H9 (cell line): ENCODE measurements at regions not wholly inside any gene's neighbourhood (a gene's known extent, or its start where the extent isn't known, plus 50 kb on each side); places are given as distances from the start of the nearest gene placed in this dataset.
"Not testable (repeated sequence)": the region's sequence is repeated elsewhere in the genome, so short reads cannot be mapped to it uniquely, and the experiment has no call there.

ENCODE experiments used
- DNase-seq: peaks from one replicate; pipeline ENCODE4 v3.0.0-alpha.2; 2017
- H2AFZ ChIP-seq: one replicate; pipeline ENCODE4 v1.6.1; 2013; ENCODE audit warnings: mild to moderate bottlenecking, low read length, control low read depth, moderate library complexity
- H2AK5ac ChIP-seq: 2 replicates; pipeline ENCODE4 v1.6.1; 2013; ENCODE audit warnings: low read length, control low read depth, mixed read lengths; ENCODE audit not compliant: insufficient read length
- H2BK120ac ChIP-seq: one replicate; pipeline ENCODE4 v1.6.1; 2013; ENCODE audit warnings: low read depth, mild to moderate bottlenecking, low read length, control low read depth, inconsistent platforms; ENCODE audit not compliant: poor library complexity, severe bottlenecking
- H2BK12ac ChIP-seq: 2 replicates; pipeline ENCODE4 v1.6.1; 2013; ENCODE audit warnings: low read length, control low read depth, mixed read lengths, low read depth; ENCODE audit not compliant: insufficient read length
- H2BK15ac ChIP-seq: 2 replicates; pipeline ENCODE4 v1.6.1; 2013; ENCODE audit warnings: low read depth, low read length, control low read depth
- H2BK20ac ChIP-seq: one replicate; pipeline ENCODE4 v1.6.1; 2013; ENCODE audit warnings: low read depth, mild to moderate bottlenecking, low read length, control low read depth, inconsistent platforms; ENCODE audit not compliant: poor library complexity, severe bottlenecking
- H2BK5ac ChIP-seq: 2 replicates; pipeline ENCODE4 v1.6.1; 2013; ENCODE audit warnings: low read length, control low read depth, mixed read lengths; ENCODE audit not compliant: insufficient read length
- H3K14ac ChIP-seq: 2 replicates; pipeline ENCODE4 v1.6.1; 2013; ENCODE audit warnings: low read length, control low read depth; ENCODE audit not compliant: insufficient read depth
- H3K18ac ChIP-seq: 2 replicates; pipeline ENCODE4 v1.6.1; 2013; ENCODE audit warnings: low read depth, mild to moderate bottlenecking, mixed read lengths, low read length, control low read depth; ENCODE audit not compliant: insufficient read length
- H3K23ac ChIP-seq: 2 replicates; pipeline ENCODE4 v1.6.1; 2013; ENCODE audit warnings: low read length, control low read depth, mixed read lengths, low read depth; ENCODE audit not compliant: insufficient read length
- H3K23me2 ChIP-seq: 2 replicates; pipeline ENCODE4 v1.6.1; 2013; ENCODE audit warnings: low read depth, mild to moderate bottlenecking, mixed read lengths, low read length, control low read depth; ENCODE audit not compliant: insufficient read length, poor library complexity, severe bottlenecking
- H3K27ac ChIP-seq: 2 replicates; pipeline ENCODE4 v1.5.1; 2013; ENCODE audit warnings: low read length, control low read depth, mixed read lengths, low read depth; ENCODE audit not compliant: insufficient read length
- H3K27me3 ChIP-seq: 2 replicates; pipeline ENCODE4 v1.6.1; 2013; ENCODE audit warnings: low read length, control low read depth, inconsistent platforms; ENCODE audit not compliant: insufficient read depth
- H3K4ac ChIP-seq: 2 replicates; pipeline ENCODE4 v1.6.1; 2013; ENCODE audit warnings: low read depth, mild to moderate bottlenecking, control low read depth, inconsistent platforms, low read length, moderate library complexity
- H3K4me1 ChIP-seq: 2 replicates; pipeline ENCODE4 v1.6.1; 2013; ENCODE audit warnings: low read length, control low read depth, inconsistent platforms; ENCODE audit not compliant: insufficient read depth
- H3K4me2 ChIP-seq: 2 replicates; pipeline ENCODE4 v1.6.1; 2013; ENCODE audit warnings: low read length, control low read depth, mixed read lengths; ENCODE audit not compliant: insufficient read length, insufficient read depth
- H3K56ac ChIP-seq: 2 replicates; pipeline ENCODE4 v1.6.1; 2013; ENCODE audit warnings: low read depth, mild to moderate bottlenecking, mixed read lengths, low read length, control low read depth; ENCODE audit not compliant: insufficient read length
- H3K79me1 ChIP-seq: 2 replicates; pipeline ENCODE4 v1.6.1; 2013; ENCODE audit warnings: low read depth, mild to moderate bottlenecking, moderate library complexity, low read length, control low read depth, inconsistent platforms; ENCODE audit not compliant: insufficient read depth, poor library complexity, severe bottlenecking
- H3K79me2 ChIP-seq: 2 replicates; pipeline ENCODE4 v1.6.1; 2013; ENCODE audit warnings: low read length, control low read depth, inconsistent platforms; ENCODE audit not compliant: insufficient read depth
- H3K9ac ChIP-seq: 2 replicates; pipeline ENCODE4 v1.6.1; 2013; ENCODE audit warnings: low read length, control low read depth, mixed read lengths; ENCODE audit not compliant: insufficient read length; ENCODE audit errors: extremely low read depth
- H3K9me3 ChIP-seq: one replicate; pipeline ENCODE4 v1.6.1; 2013; ENCODE audit warnings: low read depth, low read length, inconsistent platforms; ENCODE audit not compliant: control insufficient read depth
- H3T11ph ChIP-seq: one replicate; pipeline ENCODE4 v1.6.1; 2013; ENCODE audit warnings: mild to moderate bottlenecking, low read length, control low read depth, inconsistent platforms
- H4K20me1 ChIP-seq: one replicate; pipeline ENCODE4 v1.6.1; 2013; ENCODE audit not compliant: control insufficient read depth, insufficient read length, insufficient read depth
- H4K5ac ChIP-seq: 2 replicates; pipeline ENCODE4 v1.6.1; 2013; ENCODE audit warnings: low read depth, mild to moderate bottlenecking, mixed read lengths, low read length, control low read depth; ENCODE audit not compliant: insufficient read length
- H4K8ac ChIP-seq: replicated peaks from 2 replicates; pipeline ENCODE4 v1.6.1; 2013; ENCODE audit warnings: low read length, control low read depth, mixed read lengths, low read depth; ENCODE audit not compliant: insufficient read length
- H4K91ac ChIP-seq: 2 replicates; pipeline ENCODE4 v1.6.1; 2013; ENCODE audit warnings: low read depth, mild to moderate bottlenecking, moderate library complexity, mixed read lengths, low read length, control low read depth; ENCODE audit not compliant: insufficient read length
- H3K27ac Mint-ChIP-seq, 3 experiments: 2 replicates in 2 of 3; 3 replicates in 1 of 3; pipeline ENCODE4 v1.8.0; 2020 to 2021; ENCODE audit warnings: mixed read lengths in 3 of 3, mild to moderate bottlenecking in 1 of 3, moderate library complexity in 1 of 3
- H3K27me3 Mint-ChIP-seq: 2 replicates; pipeline ENCODE4 v1.8.0; 2021; ENCODE audit warnings: low read depth, mild to moderate bottlenecking, moderate library complexity, mixed read lengths
- H3K36me3 Mint-ChIP-seq, 3 experiments: 2 replicates in 2 of 3; 3 replicates in 1 of 3; pipeline ENCODE4 v1.8.0; 2020 to 2021; ENCODE audit warnings: low read depth in 3 of 3, mixed read lengths in 3 of 3; ENCODE audit not compliant: insufficient read depth in 1 of 3
- H3K4me1 Mint-ChIP-seq, 2 experiments: 2 replicates each; pipeline ENCODE4 v1.8.0; 2020; ENCODE audit warnings: mixed read lengths in 2 of 2
- H3K4me3 Mint-ChIP-seq, 2 experiments: 2 replicates in 1 of 2; 3 replicates in 1 of 2; pipeline ENCODE4 v1.8.0; 2020 to 2021; ENCODE audit warnings: mild to moderate bottlenecking in 2 of 2, mixed read lengths in 2 of 2, moderate library complexity in 1 of 2
- H3K9me3 Mint-ChIP-seq, 2 experiments: 2 replicates in 1 of 2; 3 replicates in 1 of 2; pipeline ENCODE4 v1.8.0; 2020; ENCODE audit warnings: mild to moderate bottlenecking in 2 of 2, mixed read lengths in 2 of 2, moderate library complexity in 1 of 2
- WGBS: extraction: QIAGEN DNeasy Blood & Tissue Kit; methylation state at CpG from one replicate; pipeline ENCODE4 v1.1.7; 2013; ENCODE audit warnings: missing lambda C conversion rate, low lambda C conversion rate, mixed read lengths; ENCODE audit not compliant: insufficient read length; ENCODE audit errors: extremely low coverage; 5-methylcytosine and 5-hydroxymethylcytosine counted together

DNA sequence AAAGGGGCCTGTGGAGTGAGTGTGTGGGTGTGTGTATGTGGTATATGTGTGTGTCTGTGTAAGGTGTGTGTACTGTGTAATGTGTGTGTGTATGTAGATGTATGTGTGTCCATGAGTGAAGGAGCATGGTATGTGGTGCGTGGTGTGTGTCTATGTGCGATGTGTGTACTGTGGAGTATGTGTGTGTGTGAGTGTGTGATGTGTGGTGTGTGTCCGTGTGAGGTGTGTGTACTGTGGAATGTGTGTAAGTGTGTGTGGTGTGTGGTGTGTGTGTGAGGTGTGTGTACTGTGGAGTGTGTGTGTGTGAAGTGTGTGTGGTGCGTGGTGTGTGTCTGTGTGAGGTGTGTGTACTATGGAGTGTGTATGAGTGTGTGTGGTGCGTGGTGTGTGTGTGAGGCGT lies 83.1 kb upstream of the PRR5 start:
- H4K91ac ChIP-seq, result not testable (repeated sequence)

More for the DNA sequence above, 83.1 kb upstream of the PRR5 start:
- H3K4me1 Mint-ChIP-seq, H2BK5ac ChIP-seq, H3K9ac ChIP-seq, H3K14ac ChIP-seq, H4K8ac ChIP-seq, H3K23me2 ChIP-seq, H3K27ac ChIP-seq, H2AK5ac ChIP-seq, H2BK12ac ChIP-seq, H2BK120ac ChIP-seq, H3K23ac ChIP-seq, H3K56ac ChIP-seq, H2BK20ac ChIP-seq, H3K27me3 ChIP-seq, H2BK15ac ChIP-seq, H3K9me3 Mint-ChIP-seq, H2AFZ ChIP-seq, H4K5ac ChIP-seq, H3K27ac Mint-ChIP-seq, H4K20me1 ChIP-seq, H3K36me3 Mint-ChIP-seq, H3T11ph ChIP-seq, H3K9me3 ChIP-seq, H3K79me1 ChIP-seq, H3K79me2 ChIP-seq, DNase-seq, H3K4me1 ChIP-seq, H3K4me2 ChIP-seq, H3K4ac ChIP-seq, H3K4me3 Mint-ChIP-seq: not testable (repeated sequence)
- peaks cover 24% of the 10 kb centered on the region for H3K27me3 Mint-ChIP-seq
- peak overlapping the region; percentile 40 for H3K18ac ChIP-seq
- WGBS, result 100% methylated on average over 4 of the region's 6 CpGs
